ENCODE measurements at regions not wholly inside any gene's neighbourhood (a gene's known extent, or its start where the extent isn't known, plus 50 kb on each side); places are given as distances from the start of the nearest gene placed in this dataset.

GRCh38 chr11:45451766-45452440, 165.8 kb upstream of the SYT13 start:
- no peak for TF ChIP-seq SIN3A (IDR thresholded peaks at IDR 0.05; ENCODE audit: borderline replicate concordance, insufficient read depth, low read length)
- TF ChIP-seq REST (IDR thresholded peaks at IDR 0.05; ENCODE audit: insufficient read depth in 1 of 2, low read depth in 2 of 2, low read length in 2 of 2), result no peak
